Suppressor macrophage treated with lipopolysaccharide for 1 hour (primary cell): ENCODE measurements at regions not wholly inside any gene's neighbourhood (a gene's known extent, or its start where the extent isn't known, plus 50 kb on each side); places are given as distances from the start of the nearest gene placed in this dataset.
"Not testable (repeated sequence)": the region's sequence is repeated elsewhere in the genome, so short reads cannot be mapped to it uniquely, and the experiment has no call there.

Experiments used
- DNase-seq, 3 donors: peaks; one replicate each; pipeline ENCODE4 v3.0.0-alpha.2; 2020 to 2022

- no peak for DNase-seq
These were observed 477.1 kb upstream of the EYS start for GRCh38 chr6:66184091-66184490.

DNA sequence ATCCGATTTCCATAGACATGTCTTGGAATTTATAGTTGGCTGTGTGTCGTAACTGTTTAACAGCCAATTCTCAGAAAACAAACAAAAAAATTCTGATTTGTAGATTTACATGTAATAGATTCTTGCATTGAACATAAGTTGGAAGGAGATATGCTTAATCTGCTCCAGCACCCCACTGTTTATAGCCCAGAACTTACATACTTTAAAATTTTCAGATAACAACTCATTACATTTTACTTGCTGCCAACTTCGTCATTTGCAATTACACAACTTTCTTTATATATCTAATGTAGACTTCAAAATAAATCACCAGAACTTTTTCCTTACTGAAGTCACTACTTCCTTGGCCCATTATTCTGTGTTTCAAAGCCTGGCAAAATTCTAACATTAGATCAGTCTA lies 472.3 kb upstream of the EYS start:
- no peak for DNase-seq

- DNase-seq, result no peak
These were observed 466.6 kb upstream of the EYS start for GRCh38 chr6:66173587-66173986.

DNA sequence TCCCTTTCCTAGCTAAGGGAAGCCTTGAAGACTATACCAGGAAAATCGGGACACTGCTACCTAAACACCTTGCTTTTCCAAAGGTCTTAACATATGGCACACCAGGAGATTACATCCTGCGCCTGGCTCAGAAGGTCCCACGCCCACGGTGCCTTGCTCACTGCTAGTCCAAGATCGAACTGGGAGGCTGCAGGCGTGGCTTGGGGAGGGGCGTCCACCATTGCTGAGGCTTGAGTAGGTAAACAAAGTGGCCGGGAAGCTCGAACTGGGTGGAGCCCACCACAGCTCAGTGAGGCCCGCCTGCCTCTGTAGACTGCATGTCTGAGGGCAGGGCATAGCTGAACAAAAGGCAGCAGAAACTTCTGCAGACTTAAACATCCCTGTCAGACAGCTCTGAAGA lies 459.7 kb upstream of the EYS start:
- not testable (repeated sequence) for DNase-seq

DNA sequence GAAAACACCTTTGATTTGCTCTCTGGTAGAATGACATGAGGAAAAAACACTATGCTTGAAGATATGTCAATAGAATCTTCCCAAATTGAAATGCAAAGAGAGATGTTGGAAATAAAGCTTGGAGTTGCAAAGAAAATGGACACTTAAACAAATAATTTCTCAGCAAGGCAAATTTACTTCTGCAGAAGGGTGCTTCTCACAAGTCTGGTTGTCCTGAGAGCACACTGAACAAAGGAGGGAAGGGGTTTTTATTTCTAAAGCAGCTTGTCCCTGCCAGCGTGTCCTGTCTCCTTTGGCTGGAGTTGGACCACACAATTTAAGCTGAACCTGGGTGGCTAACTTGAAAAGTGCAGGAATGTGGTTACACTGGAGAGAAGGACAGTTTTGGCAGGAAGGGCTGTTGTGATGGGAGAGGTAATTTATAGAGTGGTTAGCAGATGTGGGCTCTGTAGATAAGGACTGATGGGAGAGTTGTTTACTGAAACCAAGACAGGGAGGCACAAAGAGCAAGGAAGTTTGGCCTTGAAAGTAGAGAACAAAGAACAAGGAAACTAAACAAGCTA lies 454.6 kb upstream of the EYS start:
- DNase-seq, result no peak

GRCh38 chr6:66159937-66160336 lies 452.9 kb upstream of the EYS start:
- no peak for DNase-seq

- DNase-seq, result no peak
These were observed 446.2 kb upstream of the EYS start for GRCh38 chr6:66153247-66153646.

GRCh38 chr6:66149132-66149531 lies 442.1 kb upstream of the EYS start:
- DNase-seq, result no peak

GRCh38 chr6:66145867-66146266 lies 438.8 kb upstream of the EYS start:
- no peak for DNase-seq

GRCh38 chr6:66134021-66134420 lies 427.0 kb upstream of the EYS start:
- no peak for DNase-seq

GRCh38 chr6:66128656-66129055 lies 421.6 kb upstream of the EYS start:
- no peak for DNase-seq

GRCh38 chr6:66128243-66128642 lies 421.2 kb upstream of the EYS start:
- DNase-seq, result no peak

GRCh38 chr6:66127061-66127460 lies 420.0 kb upstream of the EYS start:
- DNase-seq, result no peak

DNA sequence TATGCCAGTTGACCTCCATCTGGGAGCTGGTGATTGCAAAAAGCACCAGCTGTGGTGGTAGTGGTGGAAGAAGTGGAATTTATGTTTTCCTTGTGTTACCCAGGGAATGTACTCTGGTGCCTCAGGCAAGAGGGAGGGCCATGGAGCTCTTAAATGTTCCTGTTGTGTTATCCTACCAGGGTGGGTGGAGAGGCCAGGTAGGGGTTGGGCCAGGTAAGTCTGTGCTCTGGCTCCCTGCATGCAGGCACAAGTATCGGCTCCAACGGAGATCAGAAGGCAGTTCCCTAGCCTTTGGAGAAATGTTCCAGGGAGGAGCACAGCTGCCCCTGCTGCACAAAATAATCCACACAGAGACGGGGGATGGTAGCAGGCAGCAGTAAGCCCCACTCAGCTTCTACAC lies 419.3 kb upstream of the EYS start:
- DNase-seq, result no peak

DNA sequence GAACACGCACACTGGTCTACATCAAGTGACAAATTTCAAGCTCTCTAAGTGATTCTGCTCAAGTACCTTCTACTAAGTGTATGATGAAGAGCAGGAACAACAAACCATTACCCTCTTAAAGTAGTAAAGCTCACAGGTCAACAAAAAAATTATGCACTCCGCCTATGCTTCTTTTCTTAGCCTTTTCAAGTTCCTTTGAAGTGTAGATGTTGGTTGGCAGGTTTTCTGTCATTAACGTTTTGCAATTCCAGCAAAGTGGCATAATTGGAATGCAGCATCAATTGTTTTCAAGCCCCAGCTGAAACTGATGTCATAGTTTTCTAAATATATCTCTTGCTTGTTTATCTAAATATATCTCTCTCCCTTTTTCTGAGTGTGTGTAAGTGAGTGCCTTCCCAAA lies 396.9 kb upstream of the EYS start:
- DNase-seq, result no peak

GRCh38 chr6:66103354-66103753 lies 396.3 kb upstream of the EYS start:
- no peak for DNase-seq

GRCh38 chr6:66096679-66097078 lies 389.7 kb upstream of the EYS start:
- no peak for DNase-seq

DNA sequence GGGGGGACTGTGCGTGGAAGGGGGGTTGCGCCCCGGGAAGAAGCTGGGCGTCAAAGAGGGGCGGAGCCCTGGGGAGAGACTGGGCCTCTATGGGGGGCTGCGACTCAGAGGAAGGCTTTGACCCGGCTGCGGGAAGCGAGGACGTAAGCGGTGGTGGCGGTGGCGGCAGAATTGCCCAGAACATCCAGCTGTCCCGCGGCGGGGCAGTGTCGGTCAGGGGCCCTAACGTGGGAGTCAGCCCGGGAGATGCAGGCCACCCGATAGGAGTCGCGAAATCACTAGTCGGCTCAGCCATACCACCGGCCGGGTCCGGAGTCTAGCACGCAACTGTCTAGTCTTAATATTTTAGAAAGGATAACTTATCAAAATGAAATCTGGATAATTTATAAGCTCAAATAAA lies 387.6 kb upstream of the EYS start:
- DNase-seq, result no peak

DNA sequence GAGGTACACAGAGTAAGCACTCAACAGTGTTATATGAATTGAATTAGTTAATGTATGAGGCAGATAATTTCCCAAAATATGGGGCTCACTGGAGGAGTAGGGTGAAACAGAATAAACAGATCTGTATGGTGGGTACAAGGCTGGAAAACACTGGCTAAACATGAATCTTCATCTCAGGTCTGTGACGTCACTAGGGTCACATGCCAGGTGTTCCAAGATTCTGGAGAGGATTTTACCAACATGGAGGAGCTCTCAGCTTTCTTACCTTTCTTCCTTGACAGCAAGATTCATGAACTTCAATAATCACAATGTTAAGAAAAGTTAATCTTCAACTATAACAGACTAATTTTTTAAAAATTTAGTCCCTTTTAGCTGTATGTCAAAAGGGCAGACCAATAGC lies 385.3 kb upstream of the EYS start:
- not testable (repeated sequence) for DNase-seq

DNA sequence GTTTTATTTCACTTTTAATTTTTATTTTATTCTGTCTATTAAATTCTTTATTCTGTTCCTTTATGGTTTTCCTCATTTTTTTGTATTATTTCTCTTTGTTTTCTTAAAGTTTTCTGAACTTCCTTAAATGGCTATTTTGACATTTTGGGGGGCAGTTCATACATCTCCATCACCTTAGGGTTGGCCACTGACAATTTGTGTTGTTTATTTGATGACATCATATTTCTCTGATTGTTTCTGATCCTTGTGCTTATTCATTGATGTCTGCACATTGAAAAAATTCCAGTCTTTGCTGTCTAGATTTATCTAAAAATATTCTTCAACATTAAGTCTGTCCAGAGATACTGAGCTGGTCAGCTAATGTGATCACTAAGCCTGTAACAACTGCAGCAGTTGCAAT lies 379.5 kb upstream of the EYS start:
- DNase-seq, result no peak

DNA sequence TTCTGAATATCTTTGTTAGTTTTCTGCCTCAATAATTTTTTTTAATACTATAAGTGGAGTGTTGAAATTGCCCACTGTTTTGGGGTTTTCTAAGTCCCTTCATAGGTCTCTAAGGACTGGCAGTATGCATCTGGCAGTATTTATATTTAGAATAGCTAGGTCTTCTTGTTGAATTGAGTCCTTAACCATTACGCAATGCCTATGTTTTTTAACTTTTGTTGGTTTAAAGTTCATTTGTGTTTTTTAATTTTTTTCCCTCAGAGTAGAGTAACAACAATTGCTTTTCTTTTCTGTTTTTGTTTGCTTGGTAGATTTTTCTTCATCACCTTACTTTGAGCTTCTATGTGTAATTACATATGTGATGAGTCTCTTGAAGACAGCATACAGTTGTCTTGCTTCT lies 375.9 kb upstream of the EYS start:
- no peak for DNase-seq

DNA sequence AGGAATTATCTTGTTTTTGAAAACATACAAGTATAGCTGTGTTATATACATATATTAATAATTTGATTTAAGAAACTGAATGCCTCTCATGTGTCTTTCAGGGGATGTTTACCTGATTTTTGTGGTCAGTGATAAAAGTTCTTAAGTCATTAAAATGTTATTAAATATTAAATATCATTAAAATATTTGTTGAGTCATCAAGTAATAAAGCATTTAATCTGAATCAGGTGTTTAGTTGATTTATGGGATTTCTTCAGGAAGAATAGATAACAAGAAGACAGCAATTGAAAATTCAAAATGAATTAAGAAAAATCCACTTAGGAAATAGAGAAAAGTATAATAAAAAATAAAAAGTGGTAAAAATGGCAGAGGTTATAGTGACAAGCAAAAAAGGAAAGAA lies 361.9 kb upstream of the EYS start:
- DNase-seq, result no peak

DNA sequence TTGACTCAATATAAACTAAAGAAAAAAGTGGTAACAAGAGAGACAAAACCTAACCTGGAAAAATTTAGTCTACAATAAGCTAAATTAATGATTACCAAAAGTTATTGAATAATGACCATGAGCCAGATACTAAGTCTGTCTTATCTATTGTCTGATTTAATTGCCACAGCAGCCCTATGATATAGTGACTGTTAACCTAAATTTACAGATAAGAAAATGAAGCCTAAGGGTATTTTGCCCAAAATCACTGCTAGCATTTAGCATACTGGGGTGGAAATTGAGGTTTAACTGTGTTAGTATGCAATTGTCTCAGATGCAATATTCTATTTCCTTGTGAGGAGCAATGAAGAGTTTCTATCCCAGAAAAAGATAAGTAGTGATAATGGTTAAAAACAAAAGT lies 361.0 kb upstream of the EYS start:
- no peak for DNase-seq

- no peak for DNase-seq
These were observed 358.3 kb upstream of the EYS start for GRCh38 chr6:66065313-66065712.

DNA sequence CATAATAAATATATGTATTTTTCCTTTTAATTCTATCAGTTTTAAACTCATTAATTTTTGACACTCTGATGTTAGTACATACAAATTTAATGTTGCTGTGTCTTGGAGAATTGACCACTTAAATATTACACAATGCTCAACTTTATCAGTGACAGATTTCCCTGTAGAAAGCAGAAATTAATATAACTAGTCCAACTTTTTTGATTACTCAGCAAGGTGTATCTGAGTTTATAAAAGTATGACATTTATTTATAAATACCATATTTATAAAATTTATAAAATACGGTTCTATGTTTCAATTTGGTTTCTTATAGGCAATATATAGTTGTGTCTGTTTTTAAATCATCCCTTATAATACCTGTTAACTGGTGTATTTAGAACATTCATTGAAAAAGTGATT lies 350.0 kb upstream of the EYS start:
- DNase-seq, result no peak

DNA sequence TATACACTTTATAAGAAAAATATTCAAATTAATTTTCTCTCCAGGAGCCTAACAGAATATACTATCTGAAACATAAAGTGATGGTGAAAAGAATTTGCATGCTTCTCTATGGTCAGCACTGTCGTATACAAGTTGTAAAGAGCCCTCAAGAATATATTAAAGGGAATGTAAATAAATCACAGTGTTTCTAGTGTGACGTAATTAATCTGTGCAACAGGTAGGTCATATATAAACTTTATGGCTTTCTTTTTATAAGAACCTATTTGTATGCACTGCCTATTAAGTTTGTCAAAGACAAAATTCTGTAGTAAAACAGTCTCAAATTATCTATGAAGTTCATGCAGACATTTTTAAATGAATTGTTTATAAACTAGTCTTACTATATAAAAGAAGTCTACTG lies 347.9 kb upstream of the EYS start:
- no peak for DNase-seq
